GM21526 (cell line): ENCODE measurements at regions not wholly inside any gene's neighbourhood (a gene's known extent, or its start where the extent isn't known, plus 50 kb on each side); places are given as distances from the start of the nearest gene placed in this dataset.
"Not testable (repeated sequence)": the region's sequence is repeated elsewhere in the genome, so short reads cannot be mapped to it uniquely, and the experiment has no call there.

ENCODE experiments used
- ATAC-seq: cut with Tn5 transposase; IDR thresholded peaks from one replicate; pipeline ENCODE4 v1.9.1; 2021; ENCODE audit warnings: moderate library complexity; ENCODE audit not compliant: unreplicated experiment, low FRiP score

DNA sequence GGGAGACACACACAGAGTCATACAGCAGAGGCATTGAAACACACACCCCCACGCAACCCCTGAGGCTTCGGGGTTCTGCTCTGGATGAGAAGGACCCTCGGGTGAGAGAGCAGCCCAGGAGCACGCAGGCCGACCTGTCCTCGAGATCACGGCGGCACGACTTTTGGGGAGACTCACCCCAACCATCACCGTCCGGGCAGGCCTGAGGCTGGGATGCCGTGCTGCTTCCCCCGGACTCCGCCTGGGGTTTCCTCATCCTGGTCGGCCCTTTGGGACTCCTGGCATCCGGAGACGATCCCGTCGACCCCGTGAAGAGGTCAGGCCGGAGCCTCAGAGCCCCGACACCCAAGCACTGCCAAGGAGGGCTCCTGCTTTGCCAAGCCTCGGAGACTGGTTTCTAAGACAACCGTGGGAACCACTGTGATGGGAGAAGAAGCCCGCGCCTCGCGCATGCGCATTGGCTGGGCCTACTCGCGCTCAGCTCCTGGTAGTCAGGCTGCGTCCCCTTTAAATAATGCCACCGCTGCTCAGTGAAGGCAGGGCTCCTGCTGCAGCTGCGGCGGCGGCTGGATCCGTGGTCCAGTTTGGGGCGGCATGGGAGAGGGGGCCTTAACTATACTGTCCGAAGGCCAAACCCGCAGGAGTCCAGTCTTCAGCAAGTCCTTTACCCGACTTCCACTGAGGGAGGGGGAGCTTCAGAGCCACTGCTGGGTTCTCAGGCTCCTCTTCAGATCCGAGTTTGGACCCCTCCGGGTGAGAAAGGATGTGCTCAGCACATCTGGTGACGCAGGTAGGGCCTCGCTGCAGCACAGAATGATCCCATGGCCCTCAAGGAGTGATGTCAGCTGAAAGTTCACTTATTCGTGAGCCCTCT is 171.4 kb upstream of the ZNF337 start:
- ATAC-seq, result no peak

DNA sequence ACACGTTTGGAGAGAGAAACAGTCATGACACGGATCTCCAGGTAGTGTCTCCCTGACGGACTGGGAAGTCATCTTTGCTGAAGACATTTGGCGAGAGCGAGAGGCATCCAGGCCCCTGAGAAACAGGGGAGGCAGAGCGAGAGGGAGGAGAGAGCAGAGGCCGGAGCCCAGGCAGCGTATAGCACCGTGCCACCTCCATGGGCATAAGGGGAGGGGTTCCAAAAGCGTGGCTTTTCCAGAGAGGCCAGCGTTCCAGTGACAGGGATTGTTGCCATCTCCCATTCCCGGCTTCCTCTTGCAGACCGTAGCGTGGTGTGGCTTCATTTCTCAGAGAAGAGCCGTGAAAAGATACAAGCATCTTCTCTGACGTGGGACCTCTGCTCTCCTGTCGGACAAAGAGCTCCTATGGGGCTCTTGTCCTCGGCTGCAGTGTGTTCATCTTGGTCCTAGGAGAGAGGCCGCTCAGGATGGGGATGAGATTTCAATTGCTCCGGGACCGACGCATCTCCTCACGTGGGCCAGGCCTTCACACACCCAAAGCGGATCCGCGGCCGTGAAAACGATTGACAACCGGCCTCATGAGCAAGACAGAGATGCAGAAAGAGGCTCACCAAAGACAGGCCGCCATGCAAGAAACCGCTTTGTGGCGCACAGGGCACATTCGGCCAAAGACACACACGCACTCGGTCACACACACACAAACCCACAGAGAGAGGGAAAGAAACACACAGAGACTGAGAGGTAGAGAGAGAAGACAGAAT is 170.5 kb upstream of the ZNF337 start:
- not testable (repeated sequence) for ATAC-seq

DNA sequence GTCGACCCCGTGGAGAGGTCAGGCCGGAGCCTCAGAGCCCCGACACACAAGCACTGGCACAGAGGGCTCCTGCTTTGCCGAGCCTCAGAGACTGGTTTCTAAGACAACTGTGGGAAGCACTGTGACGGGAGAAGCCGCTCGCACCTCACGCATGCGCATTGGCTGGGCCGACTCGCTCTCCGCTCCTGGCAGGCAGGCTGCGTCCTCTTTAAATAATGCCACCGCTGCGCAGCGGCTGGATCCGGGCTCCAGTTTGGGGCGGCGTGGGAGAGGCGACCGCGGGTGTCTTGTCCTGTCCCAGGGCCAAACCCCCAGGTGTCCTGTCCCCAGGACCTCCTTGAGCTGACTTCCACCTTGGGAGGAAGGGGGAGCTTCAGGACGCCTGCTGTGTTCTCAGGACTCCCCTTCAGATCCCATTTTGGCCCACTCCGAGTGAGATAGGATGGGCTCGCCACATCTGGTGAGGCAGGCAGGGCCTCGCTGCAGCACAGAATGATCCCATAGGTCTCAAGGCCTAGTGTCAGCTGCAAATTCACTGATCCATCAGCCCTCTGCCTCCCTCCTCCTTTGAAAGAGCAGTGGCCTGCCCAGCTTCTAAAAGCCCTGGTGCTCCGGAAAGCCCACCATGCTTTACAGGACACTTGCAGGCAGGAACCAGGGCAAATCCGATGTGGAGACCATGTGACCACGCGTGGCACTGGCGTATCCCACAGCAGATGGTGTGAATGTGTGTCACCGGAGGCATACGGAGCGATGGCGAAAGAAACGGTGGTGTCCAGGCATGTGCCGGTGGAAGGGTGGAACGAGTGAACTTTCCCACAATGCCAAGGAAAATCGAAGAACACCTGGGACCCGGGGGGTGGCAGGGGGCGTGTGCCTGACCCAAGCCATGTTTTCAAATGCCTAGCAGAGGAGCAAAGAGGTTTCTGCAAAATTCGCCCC is 169.3 kb upstream of the ZNF337 start:
- ATAC-seq, result no peak

GRCh38 chr20:25864963-25865714 is 168.5 kb upstream of the ZNF337 start:
- not testable (repeated sequence) for ATAC-seq

DNA sequence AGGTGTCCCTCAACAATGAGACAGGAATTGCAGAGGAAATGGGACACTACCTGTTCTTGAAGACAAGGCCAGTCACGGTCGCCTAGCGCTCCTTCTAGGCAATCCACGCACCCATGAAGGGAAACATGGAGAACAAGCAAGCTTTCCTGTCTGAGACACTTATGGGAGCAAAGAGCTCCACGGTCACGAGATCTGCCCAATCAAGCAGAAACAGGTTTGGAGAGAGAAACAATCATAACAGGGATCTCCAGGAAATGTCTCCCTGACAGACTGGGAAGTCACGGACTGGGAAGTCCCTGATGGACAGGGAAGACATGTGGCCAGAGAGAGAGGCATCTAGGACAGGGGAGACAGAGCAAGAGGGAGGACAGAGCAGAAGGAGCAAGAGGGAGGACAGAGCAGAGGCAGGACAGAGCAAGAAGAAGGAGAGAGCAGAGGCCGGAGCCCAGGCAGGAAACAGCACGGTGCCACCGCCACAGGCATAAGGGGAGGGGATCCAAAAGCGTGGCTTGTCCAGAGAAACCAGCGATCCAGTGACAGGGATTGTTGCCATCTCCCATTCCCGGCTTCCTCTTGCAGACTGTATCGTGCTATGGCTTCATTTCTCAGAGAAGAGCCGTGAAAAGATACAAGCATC is 167.8 kb upstream of the ZNF337 start:
- no peak for ATAC-seq

DNA sequence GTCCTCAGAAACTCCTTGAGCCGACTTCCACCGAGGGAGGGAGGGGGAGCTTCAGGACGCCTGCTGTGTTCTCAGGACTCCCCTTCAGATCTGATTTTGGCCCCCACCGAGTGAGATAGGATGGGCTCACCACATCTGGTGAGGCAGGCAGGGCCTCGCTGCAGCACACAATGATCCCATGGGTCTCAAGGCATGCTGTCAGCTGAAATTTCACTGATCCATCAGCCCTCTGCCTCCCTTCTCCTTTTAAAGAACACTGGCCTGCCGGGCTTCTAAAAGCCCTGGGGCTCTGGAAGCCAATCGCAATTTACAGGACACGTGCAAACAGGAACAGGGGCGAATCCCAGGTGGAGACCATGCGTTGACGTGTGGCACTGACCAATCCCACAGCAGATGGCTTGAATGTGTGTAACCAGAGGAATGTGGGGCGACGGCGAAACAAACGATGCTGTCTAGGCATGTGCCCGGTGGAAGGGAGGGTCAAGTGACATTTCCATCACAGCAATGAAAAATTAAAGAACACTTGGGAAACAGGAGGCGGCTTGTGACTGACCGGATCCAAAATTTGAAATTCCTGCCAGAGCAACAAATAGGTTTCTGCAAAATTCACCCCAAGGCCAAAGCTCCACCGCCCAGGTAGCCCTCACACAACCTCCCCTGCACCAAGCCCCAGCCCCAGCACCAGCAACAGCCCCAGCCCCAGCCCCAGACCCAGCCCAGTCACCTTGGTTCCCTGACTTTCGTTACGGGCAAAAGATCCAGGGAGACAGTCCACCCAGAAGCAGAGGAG is 167.1 kb upstream of the ZNF337 start:
- ATAC-seq, result no peak

DNA sequence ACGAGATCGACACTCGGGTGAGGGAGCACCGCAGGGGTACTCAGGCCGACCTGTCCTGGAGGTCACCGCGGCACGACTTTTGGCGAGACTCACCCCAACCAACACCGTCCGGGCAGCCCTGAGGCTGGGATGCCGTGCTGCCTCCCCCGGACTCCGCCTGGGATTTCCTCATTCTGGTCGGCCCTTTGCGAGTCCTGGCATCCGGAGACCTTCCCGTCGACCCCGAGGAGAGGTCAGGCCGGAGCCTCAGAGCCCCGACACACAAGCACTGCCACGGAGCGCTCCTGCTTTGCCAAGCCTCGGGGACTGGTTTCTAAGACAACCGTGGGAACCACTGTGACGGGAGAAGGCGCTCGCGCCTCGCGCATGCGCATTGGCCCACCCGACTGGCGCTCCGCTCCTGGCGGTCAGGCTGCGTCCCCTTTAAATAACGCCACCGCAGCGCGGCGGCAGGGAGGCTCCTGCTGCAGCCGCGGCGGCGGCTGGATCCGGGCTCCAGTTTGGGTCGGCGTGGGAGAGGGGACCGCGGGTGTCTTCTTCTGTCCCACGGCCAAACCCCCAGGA is 166.4 kb upstream of the ZNF337 start:
- peak; percentile 46 for ATAC-seq

DNA sequence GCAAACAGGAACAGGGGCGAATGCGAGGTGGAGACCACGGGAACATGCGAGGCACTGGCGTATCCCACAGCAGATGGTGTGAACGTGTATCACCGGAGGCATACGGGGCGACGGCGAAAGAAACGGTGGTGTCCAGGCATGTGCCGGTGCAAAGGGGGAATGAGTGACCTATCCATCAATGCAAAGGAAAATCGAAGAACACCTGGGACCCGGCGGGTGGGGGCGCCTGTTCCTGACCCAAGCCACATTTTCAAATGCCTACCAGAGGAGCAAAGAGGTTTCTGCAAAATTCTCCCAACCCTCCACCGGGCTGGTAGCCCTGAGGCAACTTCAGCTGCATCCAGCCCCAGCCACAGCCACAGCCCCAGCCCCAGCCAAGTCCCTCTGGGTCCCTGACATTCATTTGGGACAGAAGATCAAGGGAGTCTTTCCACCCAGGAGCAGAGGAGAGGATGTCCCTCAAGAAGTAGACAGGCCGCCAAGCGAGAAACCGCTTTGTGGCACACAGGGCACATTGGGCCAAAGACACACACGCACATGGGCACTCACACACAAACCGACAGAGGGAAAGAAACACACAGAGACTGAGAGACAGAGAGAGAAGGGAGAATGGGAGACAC is 164.0 kb upstream of the ZNF337 start:
- ATAC-seq, result no peak

GRCh38 chr20:25859649-25860530 is 163.2 kb upstream of the ZNF337 start:
- peak; percentile 47 for ATAC-seq

GRCh38 chr20:25858495-25859425 is 162.1 kb upstream of the ZNF337 start:
- no peak for ATAC-seq

GRCh38 chr20:25857091-25857788 is 160.6 kb upstream of the ZNF337 start:
- ATAC-seq, result not testable (repeated sequence)

- ATAC-seq, result no peak
Observed at GRCh38 chr20:25856256-25856884, 159.7 kb upstream of the ZNF337 start.

GRCh38 chr20:25855451-25856156 is 159.0 kb upstream of the ZNF337 start:
- not testable (repeated sequence) for ATAC-seq

DNA sequence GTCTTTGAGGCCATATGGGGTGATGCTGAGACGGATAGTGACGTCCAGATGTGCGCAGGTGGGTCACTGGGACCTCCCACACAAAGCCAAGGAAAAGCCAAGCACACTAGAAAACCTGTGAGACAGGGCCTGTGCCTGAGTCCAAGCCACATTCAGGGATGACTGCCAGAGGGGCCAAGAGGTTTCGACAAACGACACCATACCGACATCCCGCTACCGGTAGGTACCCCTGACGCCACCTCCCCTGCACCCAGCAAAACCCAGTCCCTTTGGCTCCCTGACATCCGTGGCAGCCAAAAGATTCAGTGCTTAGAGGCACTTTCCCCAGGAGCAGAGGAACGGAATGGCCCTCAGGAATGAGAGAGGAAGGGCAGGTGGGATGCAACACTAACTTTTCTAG is 158.0 kb upstream of the ZNF337 start:
- not testable (repeated sequence) for ATAC-seq
